ENCODE measurements at regions not wholly inside any gene's neighbourhood (a gene's known extent, or its start where the extent isn't known, plus 50 kb on each side); places are given as distances from the start of the nearest gene placed in this dataset.

DNA sequence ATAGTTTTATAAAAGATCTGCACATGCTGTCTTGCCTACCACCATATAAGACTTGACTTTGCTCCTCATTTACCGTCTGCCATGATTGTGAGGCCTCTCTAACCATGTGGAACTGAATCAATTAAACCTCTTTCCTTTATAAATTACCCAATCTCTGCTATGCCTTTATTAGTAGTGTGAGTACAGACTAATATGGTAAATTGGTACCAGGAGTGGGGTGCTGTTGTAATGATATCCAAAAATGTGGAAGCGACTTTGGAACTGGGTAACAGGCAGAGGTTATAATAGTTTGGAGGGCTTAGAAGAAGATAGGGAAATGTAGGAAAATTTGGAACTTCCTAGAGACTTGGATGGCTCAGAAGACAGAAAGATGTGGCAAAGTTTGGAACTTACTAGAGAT is 64.2 kb upstream of the TFAP2D start:
- Histone ChIP-seq H3K27me3 (ENCODE audit: control insufficient read depth in 2 of 2, insufficient read depth in 2 of 2, low read length in 2 of 2) (no peaks in the 10 kb centered on the region), H3K4me3 (replicated peaks in 1 of 3; ENCODE audit: low read depth in 2 of 3, low read length in 3 of 3) (no peak overlapping the region), H3K27ac (ENCODE audit: low read depth in 1 of 2, low read length in 2 of 2) (no peak overlapping the region), H4K20me1 (ENCODE audit: insufficient read depth, low read length) (no peaks in the 10 kb centered on the region), H3K4me2 (replicated peaks; ENCODE audit: extremely low read depth, low read length, poor library complexity, severe bottlenecking) (no peak overlapping the region), H3K36me3 (replicated peaks in 1 of 2; ENCODE audit: control insufficient read depth in 1 of 2, insufficient read depth in 2 of 2, low read length in 2 of 2) (no peaks in the 10 kb centered on the region), H3K9ac (ENCODE audit: insufficient read depth, low read length, poor library complexity, severe bottlenecking) (no peak overlapping the region), H2AFZ (ENCODE audit: insufficient read depth, low read depth, low read length, poor library complexity, severe bottlenecking) (no peak overlapping the region), H3K4me1 (ENCODE audit: control insufficient read depth in 1 of 2, insufficient read depth in 2 of 2, low read length in 2 of 2) (no peaks in the 10 kb centered on the region), H3K79me2 (ENCODE audit: insufficient read depth, low read length) (no peaks in the 10 kb centered on the region), H3K9me3 (replicated peaks in 1 of 2; ENCODE audit: control insufficient read depth in 1 of 2, insufficient read depth in 1 of 2, low read length in 2 of 2) (peaks cover 7 to 11% of the 10 kb centered on the region in 2 donors)
- H3K4me1 Mint-ChIP-seq: no peaks in the 10 kb centered on the region
- H3K27ac Mint-ChIP-seq: no peak overlapping the region
- no peaks in the 10 kb centered on the region for H3K36me3 Mint-ChIP-seq
- no peak for DNase-seq
- intact Hi-C loops (cut with micrococcal nuclease): no loop called here
- TF ChIP-seq, protein P1, sequence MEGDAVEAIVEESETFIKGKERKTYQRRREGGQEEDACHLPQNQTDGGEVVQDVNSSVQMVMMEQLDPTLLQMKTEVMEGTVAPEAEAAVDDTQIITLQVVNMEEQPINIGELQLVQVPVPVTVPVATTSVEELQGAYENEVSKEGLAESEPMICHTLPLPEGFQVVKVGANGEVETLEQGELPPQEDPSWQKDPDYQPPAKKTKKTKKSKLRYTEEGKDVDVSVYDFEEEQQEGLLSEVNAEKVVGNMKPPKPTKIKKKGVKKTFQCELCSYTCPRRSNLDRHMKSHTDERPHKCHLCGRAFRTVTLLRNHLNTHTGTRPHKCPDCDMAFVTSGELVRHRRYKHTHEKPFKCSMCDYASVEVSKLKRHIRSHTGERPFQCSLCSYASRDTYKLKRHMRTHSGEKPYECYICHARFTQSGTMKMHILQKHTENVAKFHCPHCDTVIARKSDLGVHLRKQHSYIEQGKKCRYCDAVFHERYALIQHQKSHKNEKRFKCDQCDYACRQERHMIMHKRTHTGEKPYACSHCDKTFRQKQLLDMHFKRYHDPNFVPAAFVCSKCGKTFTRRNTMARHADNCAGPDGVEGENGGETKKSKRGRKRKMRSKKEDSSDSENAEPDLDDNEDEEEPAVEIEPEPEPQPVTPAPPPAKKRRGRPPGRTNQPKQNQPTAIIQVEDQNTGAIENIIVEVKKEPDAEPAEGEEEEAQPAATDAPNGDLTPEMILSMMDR (IDR thresholded peaks at IDR 0.05): no peak
- WGBS (ENCODE audit: insufficient coverage): 100% methylated on average over 1 of the region's 2 CpGs
- H3K4me3 Mint-ChIP-seq: no peak overlapping the region
- peaks cover 0 to 2% (median 1%) of the 10 kb centered on the region in 3 donors for H3K27me3 Mint-ChIP-seq (ENCODE audit: low read depth in 3 of 3)
- H3K9me3 Mint-ChIP-seq: peaks cover 7 to 17% (median 11%) of the 10 kb centered on the region in 7 donors

DNA sequence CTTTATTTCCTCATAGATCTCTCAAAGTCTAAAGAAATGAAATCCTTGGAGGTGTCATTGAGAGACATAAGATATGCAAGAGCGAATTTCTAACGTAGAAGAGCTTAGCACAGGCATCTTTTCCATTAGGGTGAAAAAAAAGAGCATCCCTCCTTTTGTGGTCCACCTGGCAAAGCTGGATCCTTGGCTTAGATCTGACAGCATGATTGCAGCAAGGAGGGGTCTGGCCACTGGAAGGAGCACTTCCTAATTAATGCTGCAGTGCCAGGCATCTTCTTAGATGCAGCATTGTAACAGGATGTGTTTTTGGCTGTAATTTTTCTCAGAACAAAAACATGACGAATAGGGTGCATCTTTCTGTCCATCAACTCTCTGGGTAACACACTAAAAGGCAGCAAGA is 60.1 kb upstream of the TFAP2D start:
- Histone ChIP-seq H3K36me3 (replicated peaks in 1 of 2; ENCODE audit: control insufficient read depth in 1 of 2, insufficient read depth in 2 of 2, low read length in 2 of 2) (no peaks in the 10 kb centered on the region), H3K4me2 (replicated peaks; ENCODE audit: extremely low read depth, low read length, poor library complexity, severe bottlenecking) (no peak overlapping the region), H3K79me2 (ENCODE audit: insufficient read depth, low read length) (no peaks in the 10 kb centered on the region), H3K4me3 (replicated peaks in 1 of 3; ENCODE audit: low read depth in 2 of 3, low read length in 3 of 3) (no peak overlapping the region), H2AFZ (ENCODE audit: insufficient read depth, low read depth, low read length, poor library complexity, severe bottlenecking) (no peak overlapping the region), H4K20me1 (ENCODE audit: insufficient read depth, low read length) (no peaks in the 10 kb centered on the region), H3K9me3 (replicated peaks in 1 of 2; ENCODE audit: control insufficient read depth in 1 of 2, insufficient read depth in 1 of 2, low read length in 2 of 2) (peaks cover 7 to 11% of the 10 kb centered on the region in 2 donors), H3K4me1 (ENCODE audit: control insufficient read depth in 1 of 2, insufficient read depth in 2 of 2, low read length in 2 of 2) (no peaks in the 10 kb centered on the region), H3K27me3 (ENCODE audit: control insufficient read depth in 2 of 2, insufficient read depth in 2 of 2, low read length in 2 of 2) (no peaks in the 10 kb centered on the region), H3K9ac (ENCODE audit: insufficient read depth, low read length, poor library complexity, severe bottlenecking) (no peak overlapping the region), H3K27ac (ENCODE audit: low read depth in 1 of 2, low read length in 2 of 2) (no peak overlapping the region)
- Mint-ChIP-seq H3K9me3 (peaks cover 3 to 10% (median 7%) of the 10 kb centered on the region in 7 donors), H3K27ac (no peak overlapping the region), H3K4me3 (no peak overlapping the region), H3K27me3 (ENCODE audit: low read depth in 3 of 3) (peaks cover 0 to 2% (median 1%) of the 10 kb centered on the region in 3 donors), H3K4me1 (no peaks in the 10 kb centered on the region), H3K36me3 (no peaks in the 10 kb centered on the region)
- DNase-seq: no peak
- TF ChIP-seq, protein P1 (IDR thresholded peaks at IDR 0.05): no peak
- intact Hi-C loops (cut with micrococcal nuclease): no loop called here
- 90% methylated on average over 2 of the region's 3 CpGs for WGBS (ENCODE audit: insufficient coverage)
